ENCODE measurements at regions not wholly inside any gene's neighbourhood (a gene's known extent, or its start where the extent isn't known, plus 50 kb on each side); places are given as distances from the start of the nearest gene placed in this dataset.

DNA sequence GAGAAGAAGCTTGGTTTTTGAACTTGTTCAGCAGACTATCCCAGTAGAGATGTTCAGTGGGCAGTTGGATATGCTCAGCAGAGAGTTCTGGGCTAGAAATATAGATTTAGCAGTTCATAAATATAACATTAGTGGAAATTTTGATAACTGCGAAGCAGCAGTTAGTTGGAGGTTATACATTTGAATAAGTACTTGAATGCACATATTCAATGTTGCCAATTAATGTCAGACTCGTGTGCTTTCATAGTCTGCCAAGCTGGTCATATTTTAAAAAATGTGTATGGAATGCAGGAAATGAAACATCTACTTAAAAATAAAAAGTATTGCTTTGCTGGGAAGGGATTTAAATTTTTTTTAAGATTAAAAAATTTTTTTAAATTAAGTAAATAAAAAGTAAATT lies 92.5 kb upstream of the E2F3 start:
- TF ChIP-seq, protein P1, sequence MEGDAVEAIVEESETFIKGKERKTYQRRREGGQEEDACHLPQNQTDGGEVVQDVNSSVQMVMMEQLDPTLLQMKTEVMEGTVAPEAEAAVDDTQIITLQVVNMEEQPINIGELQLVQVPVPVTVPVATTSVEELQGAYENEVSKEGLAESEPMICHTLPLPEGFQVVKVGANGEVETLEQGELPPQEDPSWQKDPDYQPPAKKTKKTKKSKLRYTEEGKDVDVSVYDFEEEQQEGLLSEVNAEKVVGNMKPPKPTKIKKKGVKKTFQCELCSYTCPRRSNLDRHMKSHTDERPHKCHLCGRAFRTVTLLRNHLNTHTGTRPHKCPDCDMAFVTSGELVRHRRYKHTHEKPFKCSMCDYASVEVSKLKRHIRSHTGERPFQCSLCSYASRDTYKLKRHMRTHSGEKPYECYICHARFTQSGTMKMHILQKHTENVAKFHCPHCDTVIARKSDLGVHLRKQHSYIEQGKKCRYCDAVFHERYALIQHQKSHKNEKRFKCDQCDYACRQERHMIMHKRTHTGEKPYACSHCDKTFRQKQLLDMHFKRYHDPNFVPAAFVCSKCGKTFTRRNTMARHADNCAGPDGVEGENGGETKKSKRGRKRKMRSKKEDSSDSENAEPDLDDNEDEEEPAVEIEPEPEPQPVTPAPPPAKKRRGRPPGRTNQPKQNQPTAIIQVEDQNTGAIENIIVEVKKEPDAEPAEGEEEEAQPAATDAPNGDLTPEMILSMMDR (IDR thresholded peaks at IDR 0.05), result no peak
- TF ChIP-seq POLR2A (IDR thresholded peaks at IDR 0.05), result no peak
